ENCODE measurements at regions not wholly inside any gene's neighbourhood (a gene's known extent, or its start where the extent isn't known, plus 50 kb on each side); places are given as distances from the start of the nearest gene placed in this dataset.

- no peak for DNase-seq (ENCODE audit: low spot score)
These were observed 51.4 kb upstream of the CHMP2B start for GRCh38 chr3:87175732-87176131.

DNA sequence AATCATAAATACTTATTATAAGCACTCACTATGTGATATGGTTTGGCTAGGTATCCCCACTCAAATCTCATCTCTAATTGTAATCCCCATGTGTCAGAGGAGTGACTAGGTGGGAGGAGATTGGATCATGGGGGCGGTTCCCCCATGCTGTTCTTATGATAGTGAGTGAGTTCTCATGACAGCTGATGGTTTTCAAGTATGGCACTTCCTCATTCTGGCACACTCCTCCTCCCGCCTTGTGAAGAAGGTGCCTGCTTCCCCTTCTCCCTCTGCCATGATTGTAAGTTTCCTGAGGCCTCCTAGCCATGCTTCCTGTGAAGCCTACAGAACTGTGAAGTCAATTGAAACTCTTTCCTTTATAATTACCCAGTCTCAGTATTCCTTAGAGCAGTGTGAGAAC is 53.3 kb upstream of the CHMP2B start:
- DNase-seq (ENCODE audit: low spot score) = no peak

DNA sequence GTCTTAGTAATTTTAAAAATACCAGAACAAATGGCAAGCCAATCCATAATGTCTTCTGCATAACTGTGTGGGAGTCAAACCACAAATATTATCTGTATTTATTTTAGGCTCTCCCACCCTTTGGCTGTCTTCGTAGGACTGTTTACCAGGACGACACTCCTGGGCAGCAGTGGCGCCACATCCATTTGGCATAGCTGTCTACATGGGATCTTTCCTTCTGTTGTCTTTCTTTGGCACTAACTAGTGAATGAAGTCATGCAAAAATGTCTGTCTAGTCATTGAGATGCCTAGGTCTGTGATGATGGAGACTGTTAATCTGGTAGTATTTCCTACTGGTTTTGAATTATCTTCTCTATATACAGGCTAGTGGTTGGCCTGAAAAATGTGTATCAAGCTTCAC is 54.0 kb upstream of the CHMP2B start:
- no peak for DNase-seq (ENCODE audit: low spot score)

DNA sequence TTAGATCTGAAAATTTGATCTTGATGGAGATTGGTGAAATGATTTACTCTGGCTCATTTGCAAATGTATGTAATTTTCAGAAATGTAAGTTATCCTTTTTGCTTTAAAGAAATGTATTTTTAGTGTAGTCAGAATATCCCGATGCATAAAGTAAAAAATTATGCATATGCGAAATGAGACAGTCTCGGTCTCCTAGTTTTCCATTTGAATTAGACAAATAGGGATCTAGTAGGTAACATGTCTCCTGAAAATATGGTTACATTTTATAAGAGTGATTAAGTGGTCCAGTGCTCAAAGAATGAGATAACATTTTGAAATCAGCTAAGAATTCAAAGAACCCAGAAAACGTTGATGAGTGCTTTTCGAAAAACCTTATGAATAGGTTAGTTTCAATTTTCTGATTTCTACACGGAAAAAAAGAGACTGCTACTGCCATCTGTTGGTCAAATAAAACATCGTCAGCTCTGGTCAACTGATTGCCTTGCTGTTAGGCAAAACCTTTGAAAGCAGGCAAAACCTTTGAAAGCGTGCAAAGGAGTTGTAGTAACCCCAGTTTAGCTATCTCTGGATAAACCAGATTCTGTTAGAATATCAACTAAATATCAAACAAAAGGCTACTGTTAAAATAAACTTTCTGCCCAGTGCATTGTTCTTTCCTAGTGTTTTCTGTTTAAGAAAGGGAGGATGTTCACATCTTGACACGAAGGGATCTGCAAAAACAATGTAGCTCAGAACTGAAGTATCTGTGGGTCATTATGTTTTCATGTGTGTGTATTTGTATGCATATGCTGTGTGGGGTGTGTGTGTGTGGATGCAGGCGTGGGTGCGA is 59.3 kb upstream of the CHMP2B start:
- DNase-seq (ENCODE audit: low spot score) = no peak

GRCh38 chr3:87164245-87164644 is 62.9 kb upstream of the CHMP2B start:
- DNase-seq (ENCODE audit: low spot score) = no peak

- DNase-seq (ENCODE audit: low spot score) = no peak
These were observed 65.3 kb upstream of the CHMP2B start for GRCh38 chr3:87161851-87162250.

- no peak for DNase-seq (ENCODE audit: low spot score)
These were observed 65.7 kb upstream of the CHMP2B start for GRCh38 chr3:87161417-87161816.

DNA sequence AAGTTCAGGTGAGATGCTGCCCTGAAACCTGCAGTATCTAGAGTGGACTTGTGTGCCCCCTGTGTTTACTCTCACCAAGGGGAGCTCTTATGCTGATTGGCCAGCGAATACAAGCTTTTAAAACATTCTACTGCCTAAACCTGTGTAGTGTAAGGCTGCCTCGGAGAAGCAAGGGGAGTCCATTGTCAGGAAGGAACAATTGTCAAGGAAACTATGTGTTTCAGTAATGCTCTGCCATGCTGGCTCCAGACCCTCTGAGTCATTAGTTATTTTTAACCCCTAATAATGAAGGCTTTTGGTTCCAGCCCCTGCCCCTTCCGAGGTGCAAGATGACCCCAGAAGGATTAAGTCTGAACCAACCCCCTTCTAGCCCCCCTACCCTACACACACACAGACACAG is 66.1 kb upstream of the CHMP2B start:
- no peak for DNase-seq (ENCODE audit: low spot score)

DNA sequence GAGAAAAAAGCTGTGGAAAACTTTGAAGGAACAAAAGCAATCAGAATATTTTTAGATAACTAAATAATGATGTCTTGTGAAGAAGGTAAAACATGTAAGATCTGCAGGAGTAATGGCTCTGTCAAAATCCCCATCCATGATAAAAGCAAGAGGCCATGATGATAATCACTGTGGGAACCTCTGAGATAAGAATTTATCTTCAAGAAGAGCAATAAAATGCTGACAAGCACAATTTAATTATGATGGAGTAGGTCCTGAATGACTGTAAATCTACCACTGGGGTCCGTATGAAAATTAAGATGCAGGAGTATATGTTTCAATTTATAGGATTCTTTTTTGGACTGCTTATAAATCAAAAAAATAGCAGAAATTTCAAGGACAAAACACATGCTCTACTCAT is 68.3 kb upstream of the CHMP2B start:
- DNase-seq (ENCODE audit: low spot score) = no peak

GRCh38 chr3:87148020-87148419 is 79.1 kb upstream of the CHMP2B start:
- DNase-seq (ENCODE audit: low spot score) = no peak

DNA sequence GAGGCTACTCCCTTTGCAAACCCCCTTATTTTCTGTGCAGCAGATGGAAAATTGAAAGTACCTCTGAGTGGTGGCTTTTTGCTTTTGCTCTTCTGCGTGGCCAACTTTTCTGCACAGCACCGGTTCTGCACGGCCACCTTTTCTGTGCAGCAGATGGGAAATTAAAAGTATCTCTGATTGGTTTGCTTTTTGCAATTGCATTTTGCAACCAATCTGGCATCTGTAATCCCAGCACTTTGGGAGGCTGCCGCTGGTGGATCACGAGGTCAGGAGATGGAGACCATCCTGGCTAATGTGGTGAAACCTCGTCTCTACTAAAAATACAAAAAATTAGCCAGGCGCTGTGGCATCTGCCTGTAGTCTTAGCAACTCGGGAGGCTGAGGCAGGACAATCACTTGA is 79.5 kb upstream of the CHMP2B start:
- no peak for DNase-seq (ENCODE audit: low spot score)

- peak; percentile 15 for DNase-seq (ENCODE audit: low spot score)
These were observed 81.6 kb upstream of the CHMP2B start for GRCh38 chr3:87145553-87145952.

DNA sequence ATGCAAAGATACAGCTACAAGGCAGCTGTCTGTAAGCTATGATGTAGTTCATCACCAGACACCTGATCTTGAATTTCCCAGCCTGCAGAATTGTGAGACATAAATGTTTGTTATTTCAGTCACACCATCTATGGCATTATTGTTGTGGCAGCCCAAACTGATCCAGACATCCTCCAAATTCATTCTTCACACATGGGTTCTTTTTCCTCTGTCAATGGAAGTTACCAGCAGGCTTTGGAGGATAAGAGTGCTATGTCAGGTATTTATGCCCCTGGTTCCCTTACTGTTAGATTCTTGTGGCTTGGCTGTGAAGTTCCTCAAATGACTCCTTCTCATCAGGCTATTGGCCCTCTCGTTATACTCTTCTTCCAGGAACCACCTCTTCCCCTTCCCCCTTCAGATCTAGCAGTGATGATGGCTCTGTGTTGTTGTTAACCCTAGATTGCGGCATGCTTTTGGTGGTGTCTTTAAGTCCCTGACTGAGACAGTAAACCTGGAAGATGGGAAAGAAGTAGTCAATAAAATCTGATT is 91.0 kb upstream of the CHMP2B start:
- no peak for DNase-seq (ENCODE audit: low spot score)

- no peak for DNase-seq (ENCODE audit: low spot score)
These were observed 91.7 kb upstream of the CHMP2B start for GRCh38 chr3:87135412-87135811.

- DNase-seq (ENCODE audit: low spot score) = no peak
These were observed 94.3 kb upstream of the CHMP2B start for GRCh38 chr3:87132801-87133200.

GRCh38 chr3:87128006-87128405 is 99.1 kb upstream of the CHMP2B start:
- no peak for DNase-seq (ENCODE audit: low spot score)

DNA sequence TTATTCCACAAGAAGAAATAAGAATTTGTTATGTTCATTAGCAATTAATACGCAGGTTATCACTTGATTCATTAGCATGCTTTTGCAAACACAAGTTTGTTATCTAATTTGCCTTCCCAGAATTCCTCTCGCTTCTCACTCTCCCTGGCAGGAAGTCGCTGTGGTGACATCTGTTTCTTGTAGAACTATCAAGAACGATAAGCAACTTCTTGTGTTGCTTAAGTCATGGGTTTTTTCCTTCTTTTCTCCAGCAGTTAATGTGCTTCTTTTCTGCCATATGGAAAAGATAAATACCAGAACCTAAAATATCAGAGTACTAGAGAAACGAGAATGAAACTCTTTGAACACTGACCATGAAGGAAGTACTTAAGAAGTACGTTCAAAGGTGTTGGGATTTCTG is 99.8 kb upstream of the CHMP2B start:
- no peak for DNase-seq (ENCODE audit: low spot score)

DNA sequence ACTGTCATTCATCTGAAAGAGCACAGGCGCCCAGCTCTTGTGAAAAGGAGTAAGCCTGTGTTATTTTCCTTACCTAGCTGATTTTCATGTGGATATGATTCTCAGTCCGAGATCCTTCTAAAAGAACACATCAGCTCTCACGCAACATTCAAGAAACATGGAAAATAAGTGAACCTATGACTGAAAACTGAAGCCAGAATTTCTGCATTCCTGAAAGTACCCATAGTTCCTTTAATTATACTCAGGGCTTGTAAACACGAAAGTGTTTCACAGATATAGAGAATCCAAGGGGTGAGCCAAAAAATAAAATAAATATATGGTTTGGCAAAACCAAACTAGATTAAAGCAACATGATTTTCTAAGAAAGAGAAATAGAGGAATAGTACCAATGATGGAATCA is 100.8 kb upstream of the CHMP2B start:
- no peak for DNase-seq (ENCODE audit: low spot score)

DNA sequence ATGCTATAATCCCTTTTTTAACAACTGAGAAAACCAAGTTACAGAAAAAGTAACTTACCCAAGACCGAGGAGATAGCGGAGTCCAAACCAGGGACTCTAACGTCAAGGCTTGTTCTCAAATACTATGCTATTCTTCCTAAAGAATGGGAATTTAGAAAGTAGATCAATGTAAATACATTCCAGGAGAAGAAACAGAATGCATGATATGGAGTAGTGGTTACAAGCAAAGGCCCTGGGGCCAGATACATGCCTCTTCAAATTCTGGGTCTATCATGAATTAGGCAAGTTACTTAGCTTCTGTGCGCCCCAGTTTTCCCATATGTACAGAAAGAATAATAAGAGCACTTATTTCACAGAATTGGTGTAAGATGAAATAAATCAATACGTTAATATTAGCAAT is 102.0 kb upstream of the CHMP2B start:
- DNase-seq (ENCODE audit: low spot score) = no peak

DNA sequence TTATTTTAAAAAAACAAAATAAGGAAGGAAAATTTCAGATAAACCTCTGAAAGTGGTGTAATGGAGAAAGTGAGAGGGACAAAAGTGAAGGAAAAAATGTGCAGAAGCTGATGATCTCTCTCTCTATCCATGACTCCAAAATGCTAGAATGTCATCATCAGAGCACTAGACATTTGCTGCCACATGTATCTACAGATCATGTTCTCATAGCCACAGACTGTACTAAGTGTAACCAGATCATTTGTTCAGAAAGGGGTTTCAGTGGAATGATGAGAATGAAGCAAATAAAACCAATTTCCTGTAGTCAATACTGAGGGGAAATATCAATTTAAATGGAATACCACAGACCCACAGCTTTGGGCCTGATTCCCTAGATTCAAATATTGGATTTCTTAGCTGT is 104.3 kb upstream of the CHMP2B start:
- DNase-seq (ENCODE audit: low spot score) = no peak

- DNase-seq (ENCODE audit: low spot score) = no peak
These were observed 105.3 kb upstream of the CHMP2B start for GRCh38 chr3:87121856-87122255.

DNA sequence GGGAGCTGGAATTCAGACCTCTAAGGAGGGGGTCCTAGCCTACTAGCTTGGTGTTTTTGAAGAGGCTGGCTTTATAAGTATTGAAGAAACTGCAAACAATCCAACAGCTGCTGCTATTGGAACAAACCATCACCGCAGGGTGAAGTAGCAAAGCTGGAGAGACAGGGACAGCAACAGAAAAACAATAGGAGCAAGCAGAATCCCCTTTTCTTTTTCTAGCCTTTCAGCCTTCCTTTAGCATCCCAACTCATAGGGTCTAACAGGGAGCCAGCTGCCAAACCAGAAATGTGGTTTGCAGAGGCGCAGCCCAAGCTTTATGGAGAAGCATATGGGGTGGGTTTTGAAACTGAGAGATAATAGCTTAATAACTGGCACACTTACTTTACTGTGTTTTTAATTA is 106.2 kb upstream of the CHMP2B start:
- no peak for DNase-seq (ENCODE audit: low spot score)

GRCh38 chr3:87120236-87120635 is 106.9 kb upstream of the CHMP2B start:
- DNase-seq (ENCODE audit: low spot score) = no peak

GRCh38 chr3:87109465-87109864 is 117.6 kb upstream of the CHMP2B start:
- DNase-seq (ENCODE audit: low spot score) = no peak
